Suprapubic skin (tissue), 4 donors: ENCODE measurements at regions not wholly inside any gene's neighbourhood (a gene's known extent, or its start where the extent isn't known, plus 50 kb on each side); places are given as distances from the start of the nearest gene placed in this dataset.

Source experiments
- POLR2A ChIP-seq, 2 donors: fragments of 450-650 bp; IDR thresholded peaks; one replicate each; pipeline ENCODE4 v1.6.1; 2017; ENCODE audit warnings: antibody characterized with exemption in 2 of 2, mild to moderate bottlenecking in 2 of 2, moderate library complexity in 2 of 2
- POLR2AphosphoS5 ChIP-seq, 3 donors: sonication (generic); formaldehyde crosslinking; IDR thresholded peaks; one replicate each; pipeline ENCODE4 v1.6.1; 2017; ENCODE audit warnings: antibody characterized with exemption in 3 of 3
- TF ChIP-seq, protein P1 (sequence below), 2 donors: fragments of 200-600 bp in 1 of 2; fragments of 450-650 bp in 1 of 2; sonication (generic) in 1 of 2; IDR thresholded peaks; one replicate each; pipeline ENCODE4 v1.5.1; 2016 to 2019; ENCODE audit warnings: antibody characterized with exemption in 2 of 2, mild to moderate bottlenecking in 1 of 2, moderate library complexity in 1 of 2

GRCh38 chr10:53543410-53543809 is 770.8 kb upstream of the MBL2 start:
- TF ChIP-seq POLR2A (IDR thresholded peaks at IDR 0.05) (no peak), POLR2AphosphoS5 (IDR thresholded peaks at IDR 0.05) (no peak)
- TF ChIP-seq, protein P1, sequence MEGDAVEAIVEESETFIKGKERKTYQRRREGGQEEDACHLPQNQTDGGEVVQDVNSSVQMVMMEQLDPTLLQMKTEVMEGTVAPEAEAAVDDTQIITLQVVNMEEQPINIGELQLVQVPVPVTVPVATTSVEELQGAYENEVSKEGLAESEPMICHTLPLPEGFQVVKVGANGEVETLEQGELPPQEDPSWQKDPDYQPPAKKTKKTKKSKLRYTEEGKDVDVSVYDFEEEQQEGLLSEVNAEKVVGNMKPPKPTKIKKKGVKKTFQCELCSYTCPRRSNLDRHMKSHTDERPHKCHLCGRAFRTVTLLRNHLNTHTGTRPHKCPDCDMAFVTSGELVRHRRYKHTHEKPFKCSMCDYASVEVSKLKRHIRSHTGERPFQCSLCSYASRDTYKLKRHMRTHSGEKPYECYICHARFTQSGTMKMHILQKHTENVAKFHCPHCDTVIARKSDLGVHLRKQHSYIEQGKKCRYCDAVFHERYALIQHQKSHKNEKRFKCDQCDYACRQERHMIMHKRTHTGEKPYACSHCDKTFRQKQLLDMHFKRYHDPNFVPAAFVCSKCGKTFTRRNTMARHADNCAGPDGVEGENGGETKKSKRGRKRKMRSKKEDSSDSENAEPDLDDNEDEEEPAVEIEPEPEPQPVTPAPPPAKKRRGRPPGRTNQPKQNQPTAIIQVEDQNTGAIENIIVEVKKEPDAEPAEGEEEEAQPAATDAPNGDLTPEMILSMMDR (IDR thresholded peaks at IDR 0.05): no peak
